GM18861 (cell line): ENCODE measurements at regions not wholly inside any gene's neighbourhood (a gene's known extent, or its start where the extent isn't known, plus 50 kb on each side); places are given as distances from the start of the nearest gene placed in this dataset.
"Not testable (repeated sequence)": the region's sequence is repeated elsewhere in the genome, so short reads cannot be mapped to it uniquely, and the experiment has no call there.

Source experiments
- ATAC-seq: cut with Tn5 transposase; IDR thresholded peaks from one replicate; pipeline ENCODE4 v1.9.1; 2021; ENCODE audit not compliant: unreplicated experiment

DNA sequence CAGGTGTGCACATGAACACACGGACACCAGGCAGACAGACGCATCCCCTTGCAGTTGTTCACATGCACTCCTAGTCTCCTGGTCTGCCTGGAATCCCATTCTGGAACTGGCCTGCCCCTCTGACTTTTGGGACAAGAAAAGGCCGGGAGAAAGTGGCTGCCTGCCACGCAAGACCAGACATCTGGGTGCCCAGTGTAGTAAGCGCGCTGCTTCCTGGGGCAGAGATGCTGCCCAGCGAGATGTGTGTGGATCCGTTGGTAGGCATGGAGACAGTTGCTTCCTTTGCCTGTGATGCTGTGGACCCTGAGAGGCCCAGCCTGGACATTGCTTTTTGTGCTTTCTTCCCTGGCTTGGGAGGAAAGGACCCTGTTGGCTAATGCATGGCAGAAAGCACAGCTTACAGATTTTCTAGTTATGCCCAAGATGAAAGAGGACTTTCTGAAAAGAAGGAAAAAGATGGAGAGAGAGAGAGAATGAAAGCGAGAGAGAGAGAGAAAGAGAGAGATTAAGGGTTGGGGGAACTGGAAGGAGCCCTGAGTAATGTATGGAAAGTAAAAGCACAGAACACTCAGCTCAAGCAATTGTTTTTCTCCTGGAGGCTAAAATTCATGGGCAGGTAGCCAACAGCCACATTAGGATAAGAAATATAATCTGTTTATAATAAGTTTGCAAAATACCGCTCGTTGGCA, 235.3 kb downstream of the BCL2L11 start:
- not testable (repeated sequence) for ATAC-seq

DNA sequence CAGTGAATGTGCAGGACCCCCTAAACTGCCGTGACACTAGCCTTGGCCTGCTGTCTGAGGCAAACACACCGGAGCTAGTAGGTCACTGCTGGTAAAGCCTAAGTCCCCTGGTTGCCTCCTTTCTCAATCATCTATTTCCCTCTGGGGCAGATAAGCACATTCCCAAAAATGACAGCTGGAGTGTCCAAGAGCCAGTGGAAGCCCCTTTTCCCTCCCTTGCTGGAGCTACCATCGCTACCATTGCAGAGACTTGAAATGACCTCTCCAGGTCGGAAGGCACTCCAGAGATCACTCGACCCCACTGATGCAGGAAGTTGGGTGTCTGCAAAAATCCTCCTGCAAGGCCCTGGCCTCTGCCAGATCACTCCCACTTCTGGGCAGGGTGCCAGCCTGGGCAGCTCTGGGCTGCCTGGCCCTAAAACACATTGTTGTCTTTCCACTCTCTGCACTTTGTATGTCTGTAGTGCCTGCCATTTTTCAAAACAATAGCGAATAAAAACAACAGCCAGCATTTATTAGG, 235.9 kb downstream of the BCL2L11 start:
- ATAC-seq = not testable (repeated sequence)

DNA sequence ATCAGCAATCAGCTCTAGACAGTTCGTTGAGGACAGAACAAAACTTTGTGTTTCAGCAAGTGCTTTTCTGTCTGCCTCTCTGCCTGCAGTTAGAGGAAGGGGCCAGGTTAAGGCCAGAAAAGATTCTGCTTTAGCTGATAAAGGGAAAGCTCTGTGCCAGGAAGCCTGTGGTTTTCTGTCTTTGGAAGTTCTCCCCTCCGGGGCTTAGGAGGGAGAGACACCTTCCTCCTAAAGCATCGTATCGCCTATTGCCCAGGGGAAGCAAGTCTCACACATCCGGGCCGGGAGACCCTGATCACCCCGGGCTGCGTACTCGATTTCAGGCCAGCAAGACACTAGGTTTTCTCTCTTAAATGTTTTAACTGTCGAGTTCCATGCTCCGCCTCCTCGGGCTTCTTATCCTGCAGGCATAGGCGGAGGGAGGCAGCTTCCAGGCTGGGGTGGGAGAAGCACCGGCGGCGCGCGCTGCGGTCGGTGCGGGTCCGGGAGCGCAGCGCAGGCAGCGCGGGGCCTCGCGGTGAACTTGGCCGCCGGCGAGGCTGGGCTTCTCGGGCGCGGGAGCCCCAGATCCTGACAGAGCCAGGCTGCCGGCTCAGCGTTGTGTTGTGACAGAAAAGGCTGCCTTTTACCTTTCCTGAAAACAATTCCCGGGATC, 245.4 kb downstream of the BCL2L11 start:
- ATAC-seq = not testable (repeated sequence)

DNA sequence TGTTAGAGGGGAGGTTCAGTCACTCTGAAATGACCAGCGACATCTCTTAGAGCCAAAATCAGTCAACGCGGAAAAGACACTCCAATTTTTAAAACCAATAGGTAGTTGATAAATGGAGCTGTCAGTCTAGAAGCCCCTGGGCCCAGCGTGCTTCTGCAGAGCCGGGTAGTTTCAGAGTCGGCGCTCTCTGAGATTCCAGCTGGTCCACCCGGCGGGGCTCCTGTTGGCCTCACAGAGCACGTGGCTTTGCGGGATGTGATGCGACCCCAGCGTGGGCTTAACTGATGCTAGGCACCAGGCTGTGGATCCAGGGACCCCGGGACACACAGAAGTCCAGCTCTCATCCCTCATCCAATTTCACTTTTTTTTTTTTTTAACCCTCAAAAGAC, 245.9 kb downstream of the BCL2L11 start:
- ATAC-seq = not testable (repeated sequence)

DNA sequence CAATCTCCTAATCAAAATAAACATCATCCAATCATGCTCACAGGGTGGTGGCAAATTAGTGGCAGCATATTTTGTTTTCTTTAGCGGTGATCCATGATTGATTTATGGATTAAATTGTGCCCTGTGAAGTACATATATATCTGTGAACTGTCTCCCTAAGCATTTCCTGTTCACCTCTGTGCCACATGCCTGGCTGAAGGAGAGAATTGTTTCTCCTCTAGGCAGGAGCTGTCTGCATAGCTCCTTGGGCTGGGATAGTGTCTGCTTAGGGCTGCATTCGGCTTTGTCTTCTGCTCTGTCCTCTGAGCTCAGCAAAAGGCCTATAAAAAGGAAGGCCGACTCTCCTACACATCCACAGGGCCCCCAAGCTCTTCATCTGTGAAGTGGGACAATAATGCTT, 246.4 kb downstream of the BCL2L11 start:
- ATAC-seq = not testable (repeated sequence)

DNA sequence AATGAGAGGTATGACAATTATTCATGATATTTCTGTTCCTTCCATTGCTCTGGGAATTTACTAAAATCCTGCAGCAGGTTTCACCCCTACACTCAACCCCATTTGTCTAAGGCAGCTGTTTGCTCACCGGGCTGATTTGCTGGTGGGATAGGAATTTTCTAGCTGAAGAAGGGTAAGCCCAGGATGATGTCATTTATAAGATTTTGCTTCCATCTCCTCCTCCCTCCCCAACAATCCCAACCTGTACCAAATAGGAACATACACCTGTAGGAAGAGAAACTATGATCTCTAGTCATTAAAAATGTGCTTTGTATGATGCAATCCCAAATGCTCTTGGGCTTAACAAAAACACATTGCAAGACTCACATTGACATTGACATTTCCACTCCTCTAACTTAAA, 247.2 kb downstream of the BCL2L11 start:
- not testable (repeated sequence) for ATAC-seq

DNA sequence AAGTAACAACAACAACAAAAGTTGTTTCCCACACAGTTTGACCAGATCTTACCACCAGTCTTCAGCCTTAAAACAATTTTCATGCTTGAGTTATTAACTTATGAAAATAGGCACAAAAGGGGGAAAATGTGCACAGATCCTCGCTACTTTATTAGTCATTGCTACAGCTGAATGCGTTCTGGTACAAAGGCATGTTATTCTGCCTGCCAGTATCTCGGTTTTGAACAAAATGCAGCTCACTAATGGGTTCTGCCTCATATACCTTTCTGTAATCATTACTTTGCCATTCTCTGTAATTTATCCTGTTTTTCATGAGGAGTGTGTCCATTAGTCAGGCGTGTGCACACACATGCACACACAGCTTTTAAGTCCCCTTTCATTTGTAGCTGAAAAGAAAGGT, 247.6 kb downstream of the BCL2L11 start:
- not testable (repeated sequence) for ATAC-seq

DNA sequence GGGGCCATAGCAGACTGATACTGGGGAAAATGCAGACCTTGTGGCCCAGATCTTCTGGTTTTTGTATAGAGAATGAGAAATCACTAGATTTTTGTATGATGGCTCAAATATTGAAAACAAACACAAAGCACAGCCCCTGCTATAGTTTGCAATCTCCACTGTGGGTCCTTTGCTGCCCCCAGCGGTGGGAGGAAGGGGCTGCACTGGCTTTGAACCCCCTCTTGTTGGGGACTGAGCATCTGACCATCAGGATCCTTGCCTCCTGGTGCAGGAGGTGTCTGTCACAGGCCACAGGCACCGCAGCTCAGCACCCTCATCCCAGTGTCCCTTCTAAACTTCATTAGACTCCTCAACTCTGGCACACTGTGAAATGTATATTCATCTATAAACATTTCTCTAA, 252.3 kb downstream of the BCL2L11 start:
- ATAC-seq = not testable (repeated sequence)

DNA sequence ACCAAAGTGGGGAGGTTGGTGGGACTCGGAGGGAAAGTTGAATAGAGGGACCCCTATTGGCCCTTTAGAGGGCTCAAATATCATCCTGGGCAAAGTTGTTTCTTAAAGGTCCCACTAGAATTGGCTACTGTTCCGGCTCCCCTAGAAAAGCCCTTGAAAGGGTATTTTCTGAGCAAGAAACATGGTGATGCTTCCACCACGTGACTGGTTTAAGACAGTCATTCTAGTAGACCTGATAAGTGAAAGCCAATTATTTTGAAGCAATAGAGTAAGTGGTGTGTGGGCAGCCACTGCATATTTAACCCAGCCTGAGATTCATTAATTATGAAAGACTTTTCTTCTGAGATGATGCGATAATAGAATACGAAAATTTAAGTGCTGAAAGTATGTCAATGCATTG, 253.3 kb downstream of the BCL2L11 start:
- not testable (repeated sequence) for ATAC-seq

DNA sequence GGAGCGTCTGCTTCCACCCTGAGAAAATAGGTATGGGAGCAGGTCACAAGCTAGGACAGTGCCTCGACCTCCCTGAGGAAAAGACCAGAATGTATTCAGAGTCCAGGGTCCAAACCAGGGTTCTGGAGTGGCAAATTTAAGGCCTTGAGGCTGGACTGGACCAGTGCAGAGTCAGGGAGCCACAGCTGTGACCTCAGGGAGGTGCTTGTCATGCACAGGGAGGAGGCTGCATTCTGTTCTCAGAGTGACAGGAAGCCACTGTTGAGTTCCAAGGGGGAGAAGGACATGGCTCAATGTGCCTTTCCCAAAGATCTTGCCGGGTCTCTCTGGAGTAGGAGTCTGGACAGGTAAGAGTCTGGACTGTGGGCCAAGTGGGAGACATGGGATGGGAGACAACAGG, 254.0 kb downstream of the BCL2L11 start:
- ATAC-seq = not testable (repeated sequence)

DNA sequence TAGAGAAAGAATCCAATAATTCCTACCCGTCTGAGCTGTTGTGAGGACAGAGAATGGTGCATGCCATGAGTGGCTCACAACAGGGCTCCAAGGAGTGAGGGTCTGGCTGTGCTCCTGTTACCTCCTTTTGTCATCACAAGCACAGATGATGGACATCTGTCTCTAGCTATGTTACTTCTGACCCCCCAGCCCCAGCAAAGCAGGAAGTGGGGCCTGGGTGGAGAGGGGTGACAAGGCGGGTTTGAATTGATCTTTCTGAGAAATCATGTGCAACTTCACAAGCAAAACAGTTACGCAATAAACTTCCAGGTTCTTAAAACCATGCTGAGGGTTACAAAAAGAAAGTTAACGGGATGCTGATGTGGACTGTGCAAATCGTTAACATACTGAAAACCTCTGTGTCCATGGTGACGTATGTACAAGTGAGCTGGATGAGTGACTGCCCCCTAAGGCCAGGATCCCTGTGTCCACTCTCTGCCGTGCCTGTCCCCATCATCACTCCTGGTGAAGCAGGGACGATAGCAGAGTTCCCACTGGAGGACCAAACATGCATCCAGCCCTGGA, 254.7 kb downstream of the BCL2L11 start:
- not testable (repeated sequence) for ATAC-seq

DNA sequence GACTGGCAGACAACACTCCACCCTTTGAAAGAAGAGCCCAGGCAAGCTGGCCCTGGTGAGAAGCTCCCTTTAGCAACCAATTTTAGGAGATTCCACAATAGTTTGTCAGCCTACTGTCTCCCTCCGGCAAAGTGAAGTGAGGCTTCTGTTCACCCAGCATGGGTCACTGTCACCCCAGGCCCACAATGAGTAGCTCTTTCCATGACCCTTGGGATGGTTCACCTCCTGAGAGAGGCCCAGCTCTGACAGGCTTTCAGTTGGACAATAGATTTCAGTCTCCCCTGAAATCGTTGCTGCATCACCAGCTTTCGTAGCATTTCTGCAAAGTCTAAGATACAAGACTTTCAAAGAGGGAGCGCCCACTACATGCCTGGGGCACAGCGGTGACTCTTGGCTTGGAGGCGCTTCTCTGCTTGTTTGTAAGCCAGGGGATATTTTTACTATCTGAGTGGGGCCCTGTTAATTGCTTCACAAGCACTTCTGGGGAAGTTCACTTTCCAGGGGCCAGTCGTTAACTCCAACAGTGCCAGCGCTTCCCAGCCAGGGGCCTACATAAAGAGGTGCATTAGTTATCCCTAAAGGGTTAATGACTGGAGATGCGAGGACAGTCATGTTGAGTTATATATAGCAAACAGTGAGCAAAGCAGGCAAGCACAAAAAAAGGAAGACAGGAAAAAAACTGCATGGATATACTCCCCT, 255.7 kb downstream of the BCL2L11 start:
- ATAC-seq = not testable (repeated sequence)

DNA sequence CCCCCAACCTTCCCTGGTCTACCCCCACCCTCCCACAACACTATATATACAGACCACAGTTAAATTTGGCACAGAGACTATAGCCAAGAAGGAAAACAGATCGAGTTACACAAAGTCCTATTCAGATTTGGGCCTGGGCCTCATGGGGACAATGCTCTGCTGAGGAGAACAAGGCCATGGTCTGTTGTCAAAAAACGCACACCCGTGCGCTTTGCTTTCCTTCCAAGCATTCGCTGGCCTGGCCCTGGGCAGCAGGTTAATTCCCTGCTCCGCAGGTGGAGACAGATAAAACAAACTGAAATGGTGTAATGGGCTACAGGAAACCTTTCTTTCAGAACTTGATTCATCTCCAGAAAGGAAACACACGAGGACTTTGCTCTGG, 256.2 kb downstream of the BCL2L11 start:
- ATAC-seq = not testable (repeated sequence)

DNA sequence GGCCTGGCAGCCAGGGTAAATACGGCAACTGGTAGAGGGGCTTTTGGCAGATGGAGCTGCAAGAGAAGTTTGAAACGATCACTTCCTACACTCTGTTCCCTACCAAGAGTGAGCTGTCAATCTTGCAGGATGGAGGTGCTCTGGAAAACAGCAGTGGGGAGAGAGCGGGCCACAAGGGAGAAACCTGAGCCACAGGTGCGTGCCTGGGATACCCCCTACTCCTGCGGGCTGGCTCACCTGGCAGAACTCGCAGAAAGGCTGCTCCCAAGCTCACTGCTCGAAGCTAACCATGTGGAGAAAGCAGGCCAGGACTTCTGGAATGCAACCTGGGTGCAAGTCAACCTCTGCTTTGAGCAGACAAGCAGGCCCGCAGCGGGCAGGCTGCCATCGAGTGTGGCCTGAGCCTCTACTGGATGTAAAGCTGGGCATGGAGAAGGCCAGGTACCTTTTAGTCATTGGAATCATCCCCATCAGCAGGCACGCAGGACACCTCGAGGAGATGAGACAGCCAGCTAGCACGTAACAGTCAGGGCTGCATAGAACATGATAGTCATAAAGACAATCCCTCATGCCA, 256.8 kb downstream of the BCL2L11 start:
- not testable (repeated sequence) for ATAC-seq

DNA sequence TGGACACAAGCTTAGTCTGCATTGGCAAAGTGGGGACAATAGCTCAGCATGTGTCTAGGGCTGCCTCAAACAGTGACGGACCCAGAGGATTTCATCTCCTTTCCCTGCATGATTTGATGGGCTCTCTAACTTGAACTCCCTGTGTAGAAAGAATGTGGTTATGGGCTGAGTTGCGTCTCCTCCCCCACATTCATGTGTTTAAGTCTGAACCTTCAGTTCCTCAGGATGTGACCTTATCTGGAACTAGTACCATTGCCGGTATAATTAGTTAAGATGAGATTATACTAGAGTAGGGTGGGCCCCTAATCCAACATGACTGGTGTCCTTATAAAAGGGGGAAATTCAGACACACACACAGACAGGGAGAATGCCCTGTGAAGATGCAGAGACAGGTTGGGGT, 257.6 kb downstream of the BCL2L11 start:
- ATAC-seq = not testable (repeated sequence)

DNA sequence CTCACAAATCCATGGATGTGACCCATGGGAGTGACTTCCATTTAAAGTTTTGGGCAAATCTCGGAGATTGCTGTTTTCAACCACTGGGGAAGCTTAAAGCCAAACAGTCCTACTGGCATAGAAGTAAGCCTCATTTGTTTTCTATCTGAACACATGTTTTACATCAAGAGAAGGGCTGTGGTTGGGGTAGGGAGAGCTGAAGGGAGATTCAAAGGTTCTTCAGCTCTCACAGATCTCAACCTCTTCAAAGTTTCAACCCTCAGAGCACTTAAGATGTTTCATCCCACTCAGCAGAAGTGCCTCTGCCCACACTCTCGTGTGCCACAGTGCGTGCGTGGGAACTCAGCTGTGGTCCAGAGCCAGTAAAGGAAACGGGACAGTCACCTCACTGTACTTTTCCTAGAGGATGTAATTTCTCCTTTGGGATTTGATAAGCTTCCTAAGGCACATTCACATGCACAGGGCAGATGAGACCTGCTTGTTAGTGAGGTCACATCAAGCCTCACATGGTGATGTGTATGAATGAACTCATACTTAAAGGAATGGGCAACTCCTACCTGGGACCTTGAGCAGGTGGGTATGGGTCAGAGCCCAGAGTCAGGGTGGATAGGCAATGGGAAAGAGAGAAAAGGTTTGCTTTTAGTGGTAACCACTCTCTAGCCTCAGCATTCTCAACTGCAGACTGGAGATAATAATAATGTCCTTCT, 260.2 kb downstream of the BCL2L11 start:
- ATAC-seq = not testable (repeated sequence)

DNA sequence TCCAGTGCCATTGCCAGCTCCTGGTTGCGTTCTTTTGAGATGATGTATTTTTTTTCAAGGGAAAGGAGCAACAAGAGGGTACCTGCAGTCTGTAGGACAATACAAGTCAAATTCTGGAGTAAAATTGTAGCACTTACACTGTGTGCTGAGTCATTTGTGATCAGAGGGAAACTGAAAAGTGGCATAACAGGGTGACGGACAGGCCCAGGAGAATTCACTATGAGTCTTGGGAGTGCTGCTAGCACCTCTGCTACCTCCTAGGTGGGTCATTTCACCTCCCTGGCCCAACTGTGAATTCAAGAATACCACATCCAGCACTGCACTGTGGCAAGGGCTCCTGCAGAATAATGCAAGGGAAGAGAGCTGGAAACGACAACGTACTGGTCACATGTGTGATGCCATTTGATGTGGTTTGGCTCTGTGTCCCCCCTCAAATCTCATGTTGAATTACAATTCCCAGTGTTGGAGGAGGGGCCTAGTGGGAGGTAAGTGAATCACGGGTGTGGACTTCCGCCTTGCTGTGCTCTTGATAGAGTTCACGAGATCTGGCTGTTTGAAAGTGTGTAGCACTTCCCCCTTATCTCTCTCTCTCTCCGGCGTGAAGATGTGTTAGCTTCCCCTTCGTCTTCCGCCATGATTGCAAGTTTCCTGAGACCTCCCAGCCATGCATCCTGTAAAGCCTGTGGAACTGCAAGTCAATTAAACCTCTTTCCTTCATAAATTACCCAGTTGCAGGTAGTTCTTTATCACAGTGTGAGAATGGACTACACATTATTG, 261.0 kb downstream of the BCL2L11 start:
- ATAC-seq = not testable (repeated sequence)

DNA sequence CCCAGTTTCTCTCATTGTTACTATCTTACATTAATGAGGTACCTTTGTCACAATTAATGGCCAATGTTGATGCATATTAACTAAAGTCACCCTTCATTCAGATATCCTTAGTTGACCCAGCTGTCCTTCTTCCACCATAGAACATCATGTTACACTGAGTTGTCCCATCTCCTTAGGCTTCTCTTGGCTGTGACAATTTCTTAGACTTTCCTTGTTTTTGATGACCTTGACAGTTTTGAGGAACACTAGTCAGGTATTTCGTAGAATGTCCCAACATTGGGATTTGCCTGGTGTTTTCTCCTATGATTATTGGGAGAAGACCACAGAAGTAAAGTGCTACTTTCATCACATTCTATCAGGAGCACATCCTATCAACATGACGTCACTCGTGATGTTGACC, 261.8 kb downstream of the BCL2L11 start:
- not testable (repeated sequence) for ATAC-seq

DNA sequence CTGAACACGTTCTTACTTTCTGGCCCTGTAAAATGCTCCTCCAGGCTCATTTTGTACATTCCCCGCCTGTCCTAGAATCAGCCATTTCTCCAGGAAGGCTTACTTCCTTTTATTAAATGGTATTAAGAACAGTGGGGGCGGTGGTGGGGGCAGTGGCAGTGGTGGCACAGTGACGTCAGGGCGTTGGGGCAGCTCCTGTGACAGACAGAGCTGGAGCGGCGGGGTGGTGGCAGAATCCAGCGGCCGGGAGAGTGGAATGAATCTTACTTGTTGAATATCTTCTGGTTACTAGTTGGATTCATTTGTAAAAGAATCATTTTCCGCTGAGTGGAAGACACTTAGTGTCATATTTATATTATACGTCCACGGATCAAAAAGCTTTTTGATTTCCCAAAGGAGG, 262.6 kb downstream of the BCL2L11 start:
- not testable (repeated sequence) for ATAC-seq
